Testis (tissue), 2 donors: ENCODE measurements at regions not wholly inside any gene's neighbourhood (a gene's known extent, or its start where the extent isn't known, plus 50 kb on each side); places are given as distances from the start of the nearest gene placed in this dataset.

Experiments
- POLR2A ChIP-seq: fragments of 450-650 bp; IDR thresholded peaks from one replicate; pipeline ENCODE4 v1.6.1; 2017; ENCODE audit warnings: antibody characterized with exemption, mild to moderate bottlenecking, moderate library complexity
- TF ChIP-seq, protein P1 (sequence below), 3 experiments: fragments of 450-650 bp in 2 of 3; fragments of 200-600 bp in 1 of 3; sonication (generic) in 1 of 3; IDR thresholded peaks; one replicate each; pipeline ENCODE4 v1.5.1; 2016 to 2019; ENCODE audit warnings: antibody characterized with exemption in 3 of 3, mild to moderate bottlenecking in 2 of 3, moderate library complexity in 1 of 3

GRCh38 chr2:42979870-42980763, 187.7 kb upstream of the HAAO start:
- TF ChIP-seq, protein P1, sequence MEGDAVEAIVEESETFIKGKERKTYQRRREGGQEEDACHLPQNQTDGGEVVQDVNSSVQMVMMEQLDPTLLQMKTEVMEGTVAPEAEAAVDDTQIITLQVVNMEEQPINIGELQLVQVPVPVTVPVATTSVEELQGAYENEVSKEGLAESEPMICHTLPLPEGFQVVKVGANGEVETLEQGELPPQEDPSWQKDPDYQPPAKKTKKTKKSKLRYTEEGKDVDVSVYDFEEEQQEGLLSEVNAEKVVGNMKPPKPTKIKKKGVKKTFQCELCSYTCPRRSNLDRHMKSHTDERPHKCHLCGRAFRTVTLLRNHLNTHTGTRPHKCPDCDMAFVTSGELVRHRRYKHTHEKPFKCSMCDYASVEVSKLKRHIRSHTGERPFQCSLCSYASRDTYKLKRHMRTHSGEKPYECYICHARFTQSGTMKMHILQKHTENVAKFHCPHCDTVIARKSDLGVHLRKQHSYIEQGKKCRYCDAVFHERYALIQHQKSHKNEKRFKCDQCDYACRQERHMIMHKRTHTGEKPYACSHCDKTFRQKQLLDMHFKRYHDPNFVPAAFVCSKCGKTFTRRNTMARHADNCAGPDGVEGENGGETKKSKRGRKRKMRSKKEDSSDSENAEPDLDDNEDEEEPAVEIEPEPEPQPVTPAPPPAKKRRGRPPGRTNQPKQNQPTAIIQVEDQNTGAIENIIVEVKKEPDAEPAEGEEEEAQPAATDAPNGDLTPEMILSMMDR (IDR thresholded peaks at IDR 0.05): no peak
- no peak for TF ChIP-seq POLR2A
